ENCODE measurements at regions not wholly inside any gene's neighbourhood (a gene's known extent, or its start where the extent isn't known, plus 50 kb on each side); places are given as distances from the start of the nearest gene placed in this dataset.
"Not testable (repeated sequence)": the region's sequence is repeated elsewhere in the genome, so short reads cannot be mapped to it uniquely, and the experiment has no call there.

- in situ Hi-C loops (cut with HindIII; ENCODE audit: low pct_ligation_motif_present, low pct_unique_long_range_greater_than_20kb, low sequenced_read_pairs); DNase-seq: not testable (repeated sequence)
Measured at GRCh38 chr1:149635290-149635899, 51.7 kb downstream of the PPIAL4C start.

- in situ Hi-C loops (cut with HindIII; ENCODE audit: low pct_ligation_motif_present, low pct_unique_long_range_greater_than_20kb, low sequenced_read_pairs), result not testable (repeated sequence)
Measured at GRCh38 chr1:149636286-149637122, 52.9 kb downstream of the PPIAL4C start.

GRCh38 chr1:149638481-149638880 is 54.8 kb downstream of the PPIAL4C start:
- DNase-seq; in situ Hi-C loops (cut with HindIII; ENCODE audit: low pct_ligation_motif_present, low pct_unique_long_range_greater_than_20kb, low sequenced_read_pairs): not testable (repeated sequence)

More at GRCh38 chr1:149636286-149637122, 52.9 kb downstream of the PPIAL4C start:
- peak; percentile 95 for DNase-seq

GRCh38 chr1:149638901-149639658 is 55.4 kb downstream of the PPIAL4C start:
- in situ Hi-C loops (cut with HindIII; ENCODE audit: low pct_ligation_motif_present, low pct_unique_long_range_greater_than_20kb, low sequenced_read_pairs); DNase-seq: not testable (repeated sequence)

GRCh38 chr1:149641179-149641578 is 57.5 kb downstream of the PPIAL4C start:
- DNase-seq; in situ Hi-C loops (cut with HindIII; ENCODE audit: low pct_ligation_motif_present, low pct_unique_long_range_greater_than_20kb, low sequenced_read_pairs): not testable (repeated sequence)

GRCh38 chr1:149644818-149645217 is 61.2 kb downstream of the PPIAL4C start:
- DNase-seq; in situ Hi-C loops (cut with HindIII; ENCODE audit: low pct_ligation_motif_present, low pct_unique_long_range_greater_than_20kb, low sequenced_read_pairs): not testable (repeated sequence)

GRCh38 chr1:149646360-149647017 is 62.8 kb downstream of the PPIAL4C start:
- in situ Hi-C loops (cut with HindIII; ENCODE audit: low pct_ligation_motif_present, low pct_unique_long_range_greater_than_20kb, low sequenced_read_pairs), result not testable (repeated sequence)
- peak; percentile 16 for DNase-seq

- in situ Hi-C loops (cut with HindIII; ENCODE audit: low pct_ligation_motif_present, low pct_unique_long_range_greater_than_20kb, low sequenced_read_pairs); DNase-seq: not testable (repeated sequence)
Measured at GRCh38 chr1:149647018-149647373, 63.3 kb downstream of the PPIAL4C start.

- DNase-seq; in situ Hi-C loops (cut with HindIII; ENCODE audit: low pct_ligation_motif_present, low pct_unique_long_range_greater_than_20kb, low sequenced_read_pairs): not testable (repeated sequence)
Measured at GRCh38 chr1:149657750-149658149, 74.1 kb downstream of the PPIAL4C start.

- in situ Hi-C loops (cut with HindIII; ENCODE audit: low pct_ligation_motif_present, low pct_unique_long_range_greater_than_20kb, low sequenced_read_pairs); DNase-seq: not testable (repeated sequence)
Measured at GRCh38 chr1:149658175-149658574, 74.5 kb downstream of the PPIAL4C start.

- DNase-seq; in situ Hi-C loops (cut with HindIII; ENCODE audit: low pct_ligation_motif_present, low pct_unique_long_range_greater_than_20kb, low sequenced_read_pairs): not testable (repeated sequence)
Measured at GRCh38 chr1:149664624-149665023, 81.0 kb downstream of the PPIAL4C start.

GRCh38 chr1:149665033-149665432 is 81.4 kb downstream of the PPIAL4C start:
- in situ Hi-C loops (cut with HindIII; ENCODE audit: low pct_ligation_motif_present, low pct_unique_long_range_greater_than_20kb, low sequenced_read_pairs); DNase-seq: not testable (repeated sequence)

GRCh38 chr1:149665528-149665927 is 81.9 kb downstream of the PPIAL4C start:
- in situ Hi-C loops (cut with HindIII; ENCODE audit: low pct_ligation_motif_present, low pct_unique_long_range_greater_than_20kb, low sequenced_read_pairs), result not testable (repeated sequence)

GRCh38 chr1:149673231-149673909 is 89.7 kb downstream of the PPIAL4C start:
- DNase-seq; in situ Hi-C loops (cut with HindIII; ENCODE audit: low pct_ligation_motif_present, low pct_unique_long_range_greater_than_20kb, low sequenced_read_pairs): not testable (repeated sequence)

More at GRCh38 chr1:149665528-149665927, 81.9 kb downstream of the PPIAL4C start:
- DNase-seq, result not testable (repeated sequence)

GRCh38 chr1:149674921-149675320 is 91.3 kb downstream of the PPIAL4C start:
- DNase-seq; in situ Hi-C loops (cut with HindIII; ENCODE audit: low pct_ligation_motif_present, low pct_unique_long_range_greater_than_20kb, low sequenced_read_pairs): not testable (repeated sequence)

- in situ Hi-C loops (cut with HindIII; ENCODE audit: low pct_ligation_motif_present, low pct_unique_long_range_greater_than_20kb, low sequenced_read_pairs); DNase-seq: not testable (repeated sequence)
Measured at GRCh38 chr1:149677359-149677758, 93.7 kb downstream of the PPIAL4C start.

GRCh38 chr1:149686593-149687238 is 95.8 kb upstream of the FCGR1A start:
- DNase-seq; in situ Hi-C loops (cut with HindIII; ENCODE audit: low pct_ligation_motif_present, low pct_unique_long_range_greater_than_20kb, low sequenced_read_pairs): not testable (repeated sequence)
